Peyer's patch (tissue), 4 donors: ENCODE measurements at regions not wholly inside any gene's neighbourhood (a gene's known extent, or its start where the extent isn't known, plus 50 kb on each side); places are given as distances from the start of the nearest gene placed in this dataset.

Experiments used
- POLR2A ChIP-seq, 2 donors: fragments of 450-650 bp; IDR thresholded peaks; one replicate each; pipeline ENCODE4 v1.5.1; 2017; ENCODE audit warnings: antibody characterized with exemption in 2 of 2, mild to moderate bottlenecking in 2 of 2, moderate library complexity in 2 of 2
- TF ChIP-seq, protein P1 (sequence below), 6 experiments: fragments of 450-650 bp in 4 of 6; fragments of 200-600 bp in 2 of 6; sonication (generic) in 1 of 6; IDR thresholded peaks; one replicate each; pipeline ENCODE4 v1.5.1; 2017 to 2019; ENCODE audit warnings: antibody characterized with exemption in 6 of 6, mild to moderate bottlenecking in 3 of 6, moderate library complexity in 1 of 6

GRCh38 chr12:47308672-47309071, 228.9 kb upstream of the AMIGO2 start:
- TF ChIP-seq, protein P1, sequence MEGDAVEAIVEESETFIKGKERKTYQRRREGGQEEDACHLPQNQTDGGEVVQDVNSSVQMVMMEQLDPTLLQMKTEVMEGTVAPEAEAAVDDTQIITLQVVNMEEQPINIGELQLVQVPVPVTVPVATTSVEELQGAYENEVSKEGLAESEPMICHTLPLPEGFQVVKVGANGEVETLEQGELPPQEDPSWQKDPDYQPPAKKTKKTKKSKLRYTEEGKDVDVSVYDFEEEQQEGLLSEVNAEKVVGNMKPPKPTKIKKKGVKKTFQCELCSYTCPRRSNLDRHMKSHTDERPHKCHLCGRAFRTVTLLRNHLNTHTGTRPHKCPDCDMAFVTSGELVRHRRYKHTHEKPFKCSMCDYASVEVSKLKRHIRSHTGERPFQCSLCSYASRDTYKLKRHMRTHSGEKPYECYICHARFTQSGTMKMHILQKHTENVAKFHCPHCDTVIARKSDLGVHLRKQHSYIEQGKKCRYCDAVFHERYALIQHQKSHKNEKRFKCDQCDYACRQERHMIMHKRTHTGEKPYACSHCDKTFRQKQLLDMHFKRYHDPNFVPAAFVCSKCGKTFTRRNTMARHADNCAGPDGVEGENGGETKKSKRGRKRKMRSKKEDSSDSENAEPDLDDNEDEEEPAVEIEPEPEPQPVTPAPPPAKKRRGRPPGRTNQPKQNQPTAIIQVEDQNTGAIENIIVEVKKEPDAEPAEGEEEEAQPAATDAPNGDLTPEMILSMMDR (IDR thresholded peaks at IDR 0.05): no peak
- TF ChIP-seq POLR2A (IDR thresholded peaks at IDR 0.05): no peak
